Osteoblast (primary cell): ENCODE measurements at regions not wholly inside any gene's neighbourhood (a gene's known extent, or its start where the extent isn't known, plus 50 kb on each side); places are given as distances from the start of the nearest gene placed in this dataset.

Source experiments
- DNase-seq: peaks from one replicate; pipeline ENCODE4 v3.0.0; 2011; ENCODE audit warnings: low spot score, mixed read lengths; ENCODE audit not compliant: insufficient read length; ENCODE audit errors: missing footprints
- H2AFZ ChIP-seq: 2 replicates; pipeline ENCODE4 v1.6.0; 2011; ENCODE audit warnings: mild to moderate bottlenecking, low read length
- H3K27ac ChIP-seq: 2 replicates; pipeline ENCODE4 v1.5.1; 2011; ENCODE audit warnings: mild to moderate bottlenecking, low read depth, low read length, moderate library complexity
- H3K27me3 ChIP-seq: 2 replicates; pipeline ENCODE4 v1.6.0; 2012; ENCODE audit warnings: mild to moderate bottlenecking, control low read depth, inconsistent platforms, low read length, moderate library complexity; ENCODE audit not compliant: insufficient read depth
- H3K36me3 ChIP-seq: 2 replicates; pipeline ENCODE4 v1.5.1; 2011; ENCODE audit warnings: mild to moderate bottlenecking, low read length, control low read depth, moderate library complexity; ENCODE audit not compliant: insufficient read depth
- H3K4me1 ChIP-seq: 2 replicates; pipeline ENCODE4 v1.5.1; 2011; ENCODE audit warnings: mild to moderate bottlenecking, low read length, control low read depth, moderate library complexity; ENCODE audit not compliant: insufficient read depth
- H3K4me2 ChIP-seq: 2 replicates; pipeline ENCODE4 v1.6.0; 2011; ENCODE audit warnings: mild to moderate bottlenecking, low read length; ENCODE audit not compliant: insufficient read depth
- H3K4me3 ChIP-seq: fragments of 200-600 bp; sonication (generic); 3 replicates; pipeline ENCODE4 v1.5.1; 2012; ENCODE audit warnings: mild to moderate bottlenecking, low read length, inconsistent platforms; ENCODE audit not compliant: insufficient read depth
- H3K79me2 ChIP-seq: 2 replicates; pipeline ENCODE4 v1.6.0; 2012; ENCODE audit warnings: mild to moderate bottlenecking, low read length, control low read depth, inconsistent platforms; ENCODE audit not compliant: insufficient read depth
- H3K9me3 ChIP-seq: 2 replicates; pipeline ENCODE4 v1.5.1; 2011; ENCODE audit warnings: low read depth, low read length, control low read depth
- H4K20me1 ChIP-seq: 2 replicates; pipeline ENCODE4 v1.6.0; 2012; ENCODE audit warnings: mild to moderate bottlenecking, low read length, control low read depth; ENCODE audit not compliant: insufficient read depth
- TF ChIP-seq, protein P1 (sequence below): IDR thresholded peaks from 2 replicates; pipeline ENCODE4 v1.5.1; 2011; ENCODE audit warnings: mild to moderate bottlenecking, low read depth, low read length, moderate library complexity; ENCODE audit errors: extremely low read depth

DNA sequence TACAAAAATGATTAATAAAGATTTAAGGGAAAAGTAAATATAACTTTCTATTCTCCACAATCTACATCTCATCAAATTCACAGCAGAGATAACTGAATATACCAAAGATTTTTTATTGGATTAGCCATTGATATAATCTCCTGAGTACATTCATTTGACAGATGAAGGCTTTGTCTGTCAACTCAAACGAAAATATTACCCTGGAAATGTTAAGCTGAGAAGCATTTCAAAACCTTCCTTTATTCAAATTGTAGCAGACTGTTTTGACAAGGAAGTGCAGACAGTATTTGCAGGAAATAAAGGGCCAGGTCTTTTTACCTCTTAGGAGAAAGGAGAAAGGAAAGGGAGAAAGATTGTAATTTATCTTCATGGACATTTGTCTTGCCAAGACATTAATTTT lies 473.5 kb downstream of the TMEM182 start:
- H3K27ac ChIP-seq, result no peak overlapping the region
- no peak overlapping the region for H3K4me3 ChIP-seq
- H4K20me1 ChIP-seq, result no peaks in the 10 kb centered on the region
- H3K27me3 ChIP-seq, result no peaks in the 10 kb centered on the region
- no peaks in the 10 kb centered on the region for H3K9me3 ChIP-seq
- H2AFZ ChIP-seq, result no peak overlapping the region
- TF ChIP-seq, protein P1, sequence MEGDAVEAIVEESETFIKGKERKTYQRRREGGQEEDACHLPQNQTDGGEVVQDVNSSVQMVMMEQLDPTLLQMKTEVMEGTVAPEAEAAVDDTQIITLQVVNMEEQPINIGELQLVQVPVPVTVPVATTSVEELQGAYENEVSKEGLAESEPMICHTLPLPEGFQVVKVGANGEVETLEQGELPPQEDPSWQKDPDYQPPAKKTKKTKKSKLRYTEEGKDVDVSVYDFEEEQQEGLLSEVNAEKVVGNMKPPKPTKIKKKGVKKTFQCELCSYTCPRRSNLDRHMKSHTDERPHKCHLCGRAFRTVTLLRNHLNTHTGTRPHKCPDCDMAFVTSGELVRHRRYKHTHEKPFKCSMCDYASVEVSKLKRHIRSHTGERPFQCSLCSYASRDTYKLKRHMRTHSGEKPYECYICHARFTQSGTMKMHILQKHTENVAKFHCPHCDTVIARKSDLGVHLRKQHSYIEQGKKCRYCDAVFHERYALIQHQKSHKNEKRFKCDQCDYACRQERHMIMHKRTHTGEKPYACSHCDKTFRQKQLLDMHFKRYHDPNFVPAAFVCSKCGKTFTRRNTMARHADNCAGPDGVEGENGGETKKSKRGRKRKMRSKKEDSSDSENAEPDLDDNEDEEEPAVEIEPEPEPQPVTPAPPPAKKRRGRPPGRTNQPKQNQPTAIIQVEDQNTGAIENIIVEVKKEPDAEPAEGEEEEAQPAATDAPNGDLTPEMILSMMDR, result no peak
- H3K36me3 ChIP-seq, result no peaks in the 10 kb centered on the region
- no peak for DNase-seq
- no peaks in the 10 kb centered on the region for H3K79me2 ChIP-seq
- no peak overlapping the region for H3K4me2 ChIP-seq
- no peaks in the 10 kb centered on the region for H3K4me1 ChIP-seq

DNA sequence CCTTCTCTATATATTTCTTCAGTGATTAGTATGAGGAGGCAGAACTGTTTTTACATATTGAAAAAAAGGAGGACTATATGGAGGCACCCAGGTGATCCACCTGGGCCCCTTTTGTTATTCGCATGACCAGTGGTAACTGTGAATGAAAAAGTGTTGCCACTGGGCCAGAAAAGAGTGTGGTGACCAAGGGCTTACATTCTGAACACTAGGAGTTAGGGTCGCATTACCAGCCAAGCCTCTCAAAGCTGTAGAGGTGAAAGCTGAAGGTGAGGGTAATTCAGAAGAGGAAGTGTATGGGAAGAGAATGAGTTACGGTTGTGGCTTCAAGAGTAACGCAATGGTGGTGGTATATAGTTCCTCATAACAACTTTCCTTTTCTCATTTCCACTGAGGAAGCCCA lies 487.6 kb downstream of the TMEM182 start:
- H3K27ac ChIP-seq, result no peak overlapping the region
- peaks cover 2% of the 10 kb centered on the region for H3K9me3 ChIP-seq
- no peaks in the 10 kb centered on the region for H4K20me1 ChIP-seq
- no peak for DNase-seq
- no peak overlapping the region for H2AFZ ChIP-seq
- no peaks in the 10 kb centered on the region for H3K36me3 ChIP-seq
- no peak overlapping the region for H3K4me3 ChIP-seq
- no peak overlapping the region for H3K4me2 ChIP-seq
- H3K4me1 ChIP-seq, result no peaks in the 10 kb centered on the region
- TF ChIP-seq, protein P1, result no peak
- H3K79me2 ChIP-seq, result no peaks in the 10 kb centered on the region
- no peaks in the 10 kb centered on the region for H3K27me3 ChIP-seq

DNA sequence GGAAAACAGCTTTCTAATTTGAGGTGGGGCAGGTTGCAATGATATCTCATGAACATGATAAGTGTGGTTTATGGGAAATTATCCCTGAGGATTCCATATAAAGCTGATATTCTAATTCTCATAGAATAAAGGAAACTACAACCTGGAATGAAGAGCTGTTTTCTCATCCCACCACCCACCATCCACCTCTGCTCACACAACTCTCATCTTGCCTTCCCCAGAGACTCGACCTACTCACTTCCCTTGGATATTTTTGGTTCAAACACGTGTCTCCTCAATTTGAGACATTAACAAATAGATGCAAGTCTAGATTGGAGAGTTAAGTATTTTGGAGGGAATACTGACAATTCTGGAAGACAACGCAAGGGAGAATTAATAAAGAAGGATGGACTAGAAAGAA lies 490.9 kb downstream of the TMEM182 start:
- Histone ChIP-seq H3K4me2 (no peak overlapping the region), H3K79me2 (no peaks in the 10 kb centered on the region)

DNA sequence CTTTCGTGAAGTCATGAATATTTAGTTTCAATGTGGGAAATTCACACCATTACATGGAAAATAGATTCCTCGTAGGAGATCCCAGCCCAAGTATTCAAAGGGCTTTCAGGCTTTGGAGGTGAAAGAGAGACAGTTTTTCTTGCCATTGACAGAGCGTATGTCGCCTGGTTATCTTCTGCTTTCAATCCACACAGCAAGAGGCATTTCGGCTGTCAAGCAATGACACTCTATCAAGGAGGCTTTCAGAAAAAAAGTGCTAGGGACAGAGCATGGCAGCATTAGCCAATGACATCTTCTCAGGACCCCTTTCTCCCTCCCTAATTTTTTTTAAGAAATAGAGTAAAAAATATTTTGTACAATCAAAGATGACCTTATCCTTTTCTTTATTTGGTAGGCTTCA lies 492.8 kb downstream of the TMEM182 start:
- TF ChIP-seq, protein P1, result no peak
- H3K27me3 ChIP-seq, result no peaks in the 10 kb centered on the region
- H4K20me1 ChIP-seq, result no peaks in the 10 kb centered on the region
- H3K79me2 ChIP-seq, result no peaks in the 10 kb centered on the region
- H3K4me1 ChIP-seq, result no peaks in the 10 kb centered on the region
- peaks cover 2% of the 10 kb centered on the region for H3K9me3 ChIP-seq
- DNase-seq, result no peak
- H3K4me3 ChIP-seq, result no peak overlapping the region
- no peaks in the 10 kb centered on the region for H3K36me3 ChIP-seq
- no peak overlapping the region for H3K27ac ChIP-seq
- H3K4me2 ChIP-seq, result no peak overlapping the region
- H2AFZ ChIP-seq, result no peak overlapping the region

More for the DNA sequence above, 490.9 kb downstream of the TMEM182 start:
- Histone ChIP-seq H3K27me3 (no peaks in the 10 kb centered on the region), H3K36me3 (no peaks in the 10 kb centered on the region), H3K4me3 (no peak overlapping the region), H2AFZ (no peak overlapping the region), H4K20me1 (no peaks in the 10 kb centered on the region), H3K9me3 (peaks cover 2% of the 10 kb centered on the region), H3K4me1 (no peaks in the 10 kb centered on the region), H3K27ac (no peak overlapping the region)
- TF ChIP-seq, protein P1, result no peak
- DNase-seq, result no peak
